ENCODE measurements at regions not wholly inside any gene's neighbourhood (a gene's known extent, or its start where the extent isn't known, plus 50 kb on each side); places are given as distances from the start of the nearest gene placed in this dataset.

GRCh38 chr10:43960477-43960876 is 311.8 kb upstream of the ZNF32 start:
- H3K9ac ChIP-seq (ENCODE audit: low read length) = no peak overlapping the region
- no peak overlapping the region for H3K27ac ChIP-seq (ENCODE audit: low read depth, low read length)
- H3K4me3 ChIP-seq (ENCODE audit: low read depth, low read length) = no peak overlapping the region
- no peaks in the 10 kb centered on the region for H3K4me1 ChIP-seq (ENCODE audit: control insufficient read depth, insufficient read depth, low read length)
- H3K9me3 ChIP-seq (ENCODE audit: control insufficient read depth, insufficient read depth, low read depth, low read length) = no peaks in the 10 kb centered on the region
- H3K36me3 ChIP-seq (ENCODE audit: control insufficient read depth, insufficient read depth, low read length) = no peaks in the 10 kb centered on the region
- H3K27me3 ChIP-seq (ENCODE audit: control insufficient read depth, insufficient read depth, low read length) = no peaks in the 10 kb centered on the region

GRCh38 chr10:43960135-43960415 is 311.4 kb upstream of the ZNF32 start:
- Histone ChIP-seq H3K36me3 (ENCODE audit: control insufficient read depth, insufficient read depth, low read length) (no peaks in the 10 kb centered on the region), H3K4me1 (ENCODE audit: control insufficient read depth, insufficient read depth, low read length) (peaks cover 3% of the 10 kb centered on the region), H3K27me3 (ENCODE audit: control insufficient read depth, insufficient read depth, low read length) (no peaks in the 10 kb centered on the region), H3K9me3 (ENCODE audit: control insufficient read depth, insufficient read depth, low read depth, low read length) (no peaks in the 10 kb centered on the region), H3K9ac (ENCODE audit: low read length) (no peak overlapping the region), H3K4me3 (ENCODE audit: low read depth, low read length) (no peak overlapping the region), H3K27ac (ENCODE audit: low read depth, low read length) (no peak overlapping the region)

- no peak overlapping the region for H3K4me3 ChIP-seq (ENCODE audit: low read depth, low read length)
- no peak overlapping the region for H3K27ac ChIP-seq (ENCODE audit: low read depth, low read length)
- no peaks in the 10 kb centered on the region for H3K9me3 ChIP-seq (ENCODE audit: control insufficient read depth, insufficient read depth, low read depth, low read length)
- peaks cover 7% of the 10 kb centered on the region for H3K4me1 ChIP-seq (ENCODE audit: control insufficient read depth, insufficient read depth, low read length)
- H3K9ac ChIP-seq (ENCODE audit: low read length) = no peak overlapping the region
- no peaks in the 10 kb centered on the region for H3K36me3 ChIP-seq (ENCODE audit: control insufficient read depth, insufficient read depth, low read length)
- H3K27me3 ChIP-seq (ENCODE audit: control insufficient read depth, insufficient read depth, low read length) = no peaks in the 10 kb centered on the region
Measured at GRCh38 chr10:43959364-43960134, 310.9 kb upstream of the ZNF32 start.

GRCh38 chr10:43958964-43959363 is 310.3 kb upstream of the ZNF32 start:
- Histone ChIP-seq H3K4me1 (ENCODE audit: control insufficient read depth, insufficient read depth, low read length) (peaks cover 7% of the 10 kb centered on the region), H3K27me3 (ENCODE audit: control insufficient read depth, insufficient read depth, low read length) (no peaks in the 10 kb centered on the region), H3K36me3 (ENCODE audit: control insufficient read depth, insufficient read depth, low read length) (no peaks in the 10 kb centered on the region), H3K9ac (ENCODE audit: low read length) (no peak overlapping the region), H3K9me3 (ENCODE audit: control insufficient read depth, insufficient read depth, low read depth, low read length) (no peaks in the 10 kb centered on the region), H3K27ac (ENCODE audit: low read depth, low read length) (no peak overlapping the region), H3K4me3 (ENCODE audit: low read depth, low read length) (no peak overlapping the region)

- peaks cover 2% of the 10 kb centered on the region; the same call in 1 of the 2 replicates for H3K9me3 ChIP-seq (ENCODE audit: control insufficient read depth, insufficient read depth, low read depth, low read length)
- H3K36me3 ChIP-seq (ENCODE audit: control insufficient read depth, insufficient read depth, low read length) = no peaks in the 10 kb centered on the region
- H3K4me1 ChIP-seq (ENCODE audit: control insufficient read depth, insufficient read depth, low read length) = peaks cover 7% of the 10 kb centered on the region
- H3K27ac ChIP-seq (ENCODE audit: low read depth, low read length) = no peak overlapping the region
- H3K9ac ChIP-seq (ENCODE audit: low read length) = no peak overlapping the region
- no peak overlapping the region for H3K4me3 ChIP-seq (ENCODE audit: low read depth, low read length)
- H3K27me3 ChIP-seq (ENCODE audit: control insufficient read depth, insufficient read depth, low read length) = no peaks in the 10 kb centered on the region
Measured at GRCh38 chr10:43958071-43958432, 309.4 kb upstream of the ZNF32 start.

GRCh38 chr10:43957267-43958070 is 308.8 kb upstream of the ZNF32 start:
- H3K9me3 ChIP-seq (ENCODE audit: control insufficient read depth, insufficient read depth, low read depth, low read length) = peaks cover 6% of the 10 kb centered on the region
- no peaks in the 10 kb centered on the region for H3K36me3 ChIP-seq (ENCODE audit: control insufficient read depth, insufficient read depth, low read length)
- H3K9ac ChIP-seq (ENCODE audit: low read length) = no peak overlapping the region
- no peak overlapping the region for H3K27ac ChIP-seq (ENCODE audit: low read depth, low read length)
- H3K4me3 ChIP-seq (ENCODE audit: low read depth, low read length) = no peak overlapping the region
- H3K4me1 ChIP-seq (ENCODE audit: control insufficient read depth, insufficient read depth, low read length) = peaks cover 7% of the 10 kb centered on the region
- no peaks in the 10 kb centered on the region for H3K27me3 ChIP-seq (ENCODE audit: control insufficient read depth, insufficient read depth, low read length)

GRCh38 chr10:43955978-43956377 is 307.3 kb upstream of the ZNF32 start:
- Histone ChIP-seq H3K36me3 (ENCODE audit: control insufficient read depth, insufficient read depth, low read length) (no peaks in the 10 kb centered on the region), H3K4me1 (ENCODE audit: control insufficient read depth, insufficient read depth, low read length) (peaks cover 7% of the 10 kb centered on the region), H3K27me3 (ENCODE audit: control insufficient read depth, insufficient read depth, low read length) (no peaks in the 10 kb centered on the region), H3K9ac (ENCODE audit: low read length) (no peak overlapping the region), H3K27ac (ENCODE audit: low read depth, low read length) (no peak overlapping the region), H3K4me3 (ENCODE audit: low read depth, low read length) (no peak overlapping the region), H3K9me3 (ENCODE audit: control insufficient read depth, insufficient read depth, low read depth, low read length) (peaks cover 6% of the 10 kb centered on the region)

- no peak overlapping the region for H3K9ac ChIP-seq (ENCODE audit: low read length)
- no peaks in the 10 kb centered on the region for H3K36me3 ChIP-seq (ENCODE audit: control insufficient read depth, insufficient read depth, low read length)
- no peak overlapping the region for H3K27ac ChIP-seq (ENCODE audit: low read depth, low read length)
- H3K4me3 ChIP-seq (ENCODE audit: low read depth, low read length) = no peak overlapping the region
- peaks cover 11% of the 10 kb centered on the region for H3K9me3 ChIP-seq (ENCODE audit: control insufficient read depth, insufficient read depth, low read depth, low read length)
- H3K4me1 ChIP-seq (ENCODE audit: control insufficient read depth, insufficient read depth, low read length) = peaks cover 7% of the 10 kb centered on the region
- H3K27me3 ChIP-seq (ENCODE audit: control insufficient read depth, insufficient read depth, low read length) = no peaks in the 10 kb centered on the region
Measured at GRCh38 chr10:43955002-43955596, 306.4 kb upstream of the ZNF32 start.

- Histone ChIP-seq H3K9ac (ENCODE audit: low read length) (no peak overlapping the region), H3K36me3 (ENCODE audit: control insufficient read depth, insufficient read depth, low read length) (no peaks in the 10 kb centered on the region), H3K27me3 (ENCODE audit: control insufficient read depth, insufficient read depth, low read length) (no peaks in the 10 kb centered on the region), H3K27ac (ENCODE audit: low read depth, low read length) (no peak overlapping the region), H3K9me3 (ENCODE audit: control insufficient read depth, insufficient read depth, low read depth, low read length) (peaks cover 11% of the 10 kb centered on the region), H3K4me1 (ENCODE audit: control insufficient read depth, insufficient read depth, low read length) (peaks cover 7% of the 10 kb centered on the region), H3K4me3 (ENCODE audit: low read depth, low read length) (no peak overlapping the region)
Measured at GRCh38 chr10:43953672-43954071, 305.0 kb upstream of the ZNF32 start.

GRCh38 chr10:43952760-43953159 is 304.1 kb upstream of the ZNF32 start:
- H3K36me3 ChIP-seq (ENCODE audit: control insufficient read depth, insufficient read depth, low read length) = no peaks in the 10 kb centered on the region
- H3K4me1 ChIP-seq (ENCODE audit: control insufficient read depth, insufficient read depth, low read length) = peaks cover 7% of the 10 kb centered on the region
- no peak overlapping the region for H3K27ac ChIP-seq (ENCODE audit: low read depth, low read length)
- no peak overlapping the region for H3K9ac ChIP-seq (ENCODE audit: low read length)
- peaks cover 11% of the 10 kb centered on the region for H3K9me3 ChIP-seq (ENCODE audit: control insufficient read depth, insufficient read depth, low read depth, low read length)
- no peak overlapping the region for H3K4me3 ChIP-seq (ENCODE audit: low read depth, low read length)
- no peaks in the 10 kb centered on the region for H3K27me3 ChIP-seq (ENCODE audit: control insufficient read depth, insufficient read depth, low read length)

GRCh38 chr10:43949351-43949750 is 300.7 kb upstream of the ZNF32 start:
- Histone ChIP-seq H3K36me3 (ENCODE audit: control insufficient read depth, insufficient read depth, low read length) (no peaks in the 10 kb centered on the region), H3K4me1 (ENCODE audit: control insufficient read depth, insufficient read depth, low read length) (no peaks in the 10 kb centered on the region), H3K27me3 (ENCODE audit: control insufficient read depth, insufficient read depth, low read length) (no peaks in the 10 kb centered on the region), H3K9ac (ENCODE audit: low read length) (no peak overlapping the region), H3K4me3 (ENCODE audit: low read depth, low read length) (no peak overlapping the region), H3K9me3 (ENCODE audit: control insufficient read depth, insufficient read depth, low read depth, low read length) (peaks cover 11% of the 10 kb centered on the region), H3K27ac (ENCODE audit: low read depth, low read length) (no peak overlapping the region)

Measured in HUES6 (cell line).